COLO668 (cell line): ENCODE measurements at regions not wholly inside any gene's neighbourhood (a gene's known extent, or its start where the extent isn't known, plus 50 kb on each side); places are given as distances from the start of the nearest gene placed in this dataset.
A peak's percentile ranks its signal among the peaks of the same experiment; 100 is the strongest.

ENCODE experiments used
- DNase-seq: peaks from one replicate; lab custom pipeline; 2025; ENCODE audit not compliant: unreplicated experiment; lab: John Stamatoyannopoulos, UW

DNA sequence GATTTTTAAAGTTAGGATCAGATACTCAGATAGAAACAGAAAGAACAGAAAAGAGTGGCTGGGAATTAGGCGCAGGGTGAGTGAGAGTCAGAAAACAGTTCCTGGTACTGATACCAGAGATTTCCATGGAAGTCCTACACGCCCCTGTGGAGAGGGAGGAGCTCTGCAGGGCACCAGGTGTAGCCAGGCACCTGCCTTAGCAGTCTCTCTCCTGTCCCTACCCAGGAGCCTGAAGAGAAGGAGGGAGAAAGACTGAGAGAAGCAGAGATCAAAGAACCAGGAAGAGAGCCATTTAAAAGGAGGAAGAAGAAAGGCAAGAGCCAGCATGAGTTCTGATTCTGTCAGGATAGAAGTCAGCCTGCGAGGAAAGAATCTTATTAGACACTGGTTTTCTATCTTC, 65.0 kb downstream of the CBLN1 start:
- DNase-seq = no peak

DNA sequence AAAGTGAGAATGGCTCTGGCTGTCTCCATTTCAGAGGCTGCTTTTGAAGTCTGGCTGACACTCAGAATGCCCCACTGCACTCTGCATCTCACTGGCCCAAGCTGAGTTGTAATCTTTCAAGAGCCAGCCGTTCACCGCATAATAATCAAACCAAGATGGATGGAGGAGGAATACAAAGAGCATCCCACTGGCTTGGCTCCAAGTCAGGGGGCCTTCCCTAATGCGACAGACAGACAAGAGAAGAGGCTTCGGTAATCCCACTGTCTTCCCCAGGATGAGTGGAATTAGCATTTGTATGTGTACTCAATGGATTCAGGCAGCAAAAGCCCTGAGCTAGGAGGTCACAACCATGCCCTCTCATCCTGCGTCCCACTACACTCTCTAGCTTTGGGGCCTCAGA, 68.0 kb downstream of the CBLN1 start:
- no peak for DNase-seq

DNA sequence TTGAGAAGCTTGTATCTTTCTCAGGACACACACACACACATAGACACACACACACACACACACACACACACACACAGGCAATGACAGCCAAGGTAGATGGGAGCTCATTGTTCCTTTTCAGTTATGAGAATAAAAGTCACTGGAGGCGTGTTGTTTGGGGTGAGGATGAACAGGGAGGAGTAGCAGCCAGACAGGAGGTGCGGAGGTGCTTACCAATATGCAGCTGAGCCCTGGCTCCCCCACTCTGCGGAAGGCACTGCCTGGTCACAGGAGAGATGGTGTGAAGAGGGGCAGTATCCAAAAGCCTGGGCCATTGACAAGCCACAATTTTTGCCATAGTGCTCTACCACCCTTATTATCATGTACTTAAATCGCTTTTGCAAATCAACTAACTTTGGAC, 77.4 kb downstream of the CBLN1 start:
- no peak for DNase-seq

DNA sequence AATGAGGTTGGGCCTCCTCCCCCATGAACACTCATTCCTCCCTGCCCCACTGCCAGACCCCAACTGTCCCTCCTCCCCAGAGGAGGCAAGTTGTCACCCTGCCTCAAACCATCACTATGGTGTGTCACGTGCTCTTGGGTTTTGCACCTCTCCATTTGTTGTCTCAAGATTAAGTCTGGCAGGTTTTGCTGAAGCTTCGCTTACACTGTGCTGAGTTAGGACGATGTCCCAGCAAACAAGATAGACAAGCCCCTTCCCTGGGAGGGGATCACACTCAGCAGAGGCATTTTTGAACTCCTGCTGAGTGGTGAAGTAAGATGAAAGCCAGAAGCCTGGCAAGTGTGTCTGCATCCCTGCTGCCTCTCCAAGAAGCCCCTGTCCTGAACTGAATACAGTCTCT, 78.3 kb downstream of the CBLN1 start:
- no peak for DNase-seq

DNA sequence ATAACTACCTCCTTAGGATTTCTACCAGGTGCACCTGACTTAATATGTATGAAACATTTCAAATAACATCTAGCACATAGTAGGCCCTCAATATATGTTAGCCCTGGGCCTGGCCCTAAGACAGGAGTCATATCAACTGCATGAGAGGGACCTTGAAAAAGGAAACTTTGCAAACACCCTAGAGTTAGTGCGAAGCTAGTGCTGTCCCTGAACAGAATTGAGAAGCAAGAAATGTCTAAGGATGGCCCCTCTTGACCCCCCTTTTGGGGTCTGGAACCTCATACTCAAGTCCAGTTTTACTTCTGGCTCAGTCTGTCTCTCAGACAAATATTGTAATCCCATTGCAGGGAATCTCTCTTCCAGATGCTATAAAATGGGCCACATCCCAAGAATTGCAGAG, 80.5 kb downstream of the CBLN1 start:
- no peak for DNase-seq

DNA sequence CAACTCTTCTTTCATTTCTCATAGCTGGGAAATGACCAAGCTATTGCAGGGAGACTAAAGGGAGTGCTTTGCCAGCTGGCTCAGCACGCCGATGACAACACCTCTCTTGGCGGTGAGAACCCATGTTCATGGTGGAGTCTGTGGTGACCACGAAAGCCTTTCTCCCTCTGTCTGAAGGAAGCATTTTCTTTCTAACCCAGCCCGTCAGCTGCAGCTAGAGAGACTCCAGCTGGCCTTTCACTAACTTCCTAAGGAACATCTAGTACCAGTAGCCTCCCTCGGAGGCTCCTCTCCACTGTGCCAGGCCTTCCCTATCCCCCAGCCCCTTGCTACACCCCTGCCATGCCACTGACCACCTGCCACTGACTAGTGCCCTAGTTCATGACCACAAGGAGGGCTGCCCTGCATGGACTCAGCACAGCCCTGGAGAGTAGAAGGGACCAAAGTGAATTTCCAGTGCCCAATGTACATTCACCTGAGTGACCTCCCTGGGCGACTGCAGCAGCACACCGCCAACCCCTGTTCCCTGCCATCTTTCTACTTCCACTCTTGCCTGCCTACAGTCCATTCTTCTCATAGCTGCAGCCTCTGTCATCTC, 81.3 kb downstream of the CBLN1 start:
- DNase-seq = no peak

DNA sequence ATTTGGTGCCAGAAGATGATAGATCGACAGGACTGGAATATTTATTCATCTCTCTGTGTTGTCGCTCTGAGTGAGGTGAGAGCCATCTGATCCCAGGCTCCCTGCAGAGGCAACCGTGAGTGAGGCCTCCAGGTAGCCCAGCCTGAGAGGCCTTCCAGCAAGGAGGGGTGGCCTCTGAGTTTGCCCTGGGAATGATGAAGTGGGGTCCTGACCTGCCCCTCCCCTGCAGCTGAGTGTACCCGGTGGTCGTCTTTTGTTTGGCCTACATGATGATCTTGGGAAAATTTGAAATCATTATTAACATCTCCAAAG, 86.4 kb downstream of the CBLN1 start:
- DNase-seq = no peak

DNA sequence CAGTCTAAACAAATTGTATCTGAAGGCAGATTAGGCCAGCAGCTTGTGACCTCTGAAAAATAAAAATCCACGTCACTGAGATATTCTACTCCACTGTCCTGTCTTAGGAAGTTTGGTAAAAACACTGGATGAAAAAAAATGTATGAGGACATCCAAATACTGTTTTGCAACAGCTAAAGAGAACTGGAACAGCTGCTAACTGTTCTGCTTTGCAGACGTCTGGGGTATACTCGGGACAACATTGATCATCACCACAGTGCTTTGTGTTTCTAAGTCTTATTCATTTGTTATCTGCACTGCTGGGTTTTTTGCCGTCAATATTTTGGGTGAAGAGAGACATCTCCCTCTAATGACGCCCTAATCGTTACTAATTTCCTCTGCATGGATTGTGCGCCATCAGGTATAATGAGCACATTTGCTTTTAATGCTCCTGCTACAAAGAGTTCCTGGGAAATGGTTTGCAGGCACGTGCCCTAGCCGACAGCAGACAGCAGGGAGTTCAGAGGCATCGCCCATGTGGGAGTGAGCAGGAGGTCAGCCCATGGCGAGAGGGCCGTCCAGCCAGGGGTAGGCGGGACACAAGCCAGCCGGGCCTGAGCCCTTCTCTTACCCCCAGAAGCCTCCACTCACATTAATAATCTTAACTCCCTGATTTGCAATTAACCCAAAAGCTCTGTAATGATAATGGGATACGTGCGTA, 87.0 kb downstream of the CBLN1 start:
- no peak for DNase-seq

DNA sequence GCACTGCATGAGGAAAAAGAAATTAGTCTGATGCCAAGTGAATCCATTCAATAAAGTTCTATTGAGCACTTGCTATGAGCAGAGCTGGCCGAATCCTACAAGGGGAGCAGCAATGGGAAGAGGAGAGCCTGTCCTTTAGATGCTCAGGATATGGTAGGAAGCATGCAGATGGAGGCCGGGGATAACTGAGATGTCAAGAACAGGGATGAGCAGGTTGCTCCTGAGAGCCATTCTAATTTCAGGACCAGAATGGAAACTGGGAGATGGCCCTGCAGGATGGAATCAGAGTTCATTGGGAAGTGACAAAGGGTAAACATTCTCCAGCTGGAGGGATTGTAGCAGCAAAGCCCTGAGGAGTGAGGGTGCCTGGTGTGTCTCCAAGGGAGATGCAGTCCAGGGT, 88.0 kb downstream of the CBLN1 start:
- no peak for DNase-seq

DNA sequence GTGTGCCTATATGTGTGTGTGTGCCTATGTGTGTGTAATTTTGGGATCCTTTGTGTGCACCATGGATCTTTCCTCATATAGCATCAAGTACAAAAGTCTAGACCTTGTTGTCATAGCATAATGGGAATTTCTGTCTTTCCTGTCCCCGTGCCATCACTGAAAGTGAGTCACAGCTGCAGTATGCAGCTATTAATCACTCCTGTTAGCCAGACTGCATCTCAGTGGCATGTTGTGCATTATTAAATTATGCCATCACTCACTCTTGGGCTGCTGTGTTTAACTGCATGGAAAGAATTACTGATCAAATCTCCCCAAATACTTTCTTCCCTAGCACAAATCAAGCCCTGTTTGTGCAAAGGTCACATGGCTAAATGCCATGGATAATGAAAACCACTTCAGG, 92.4 kb downstream of the CBLN1 start:
- DNase-seq = no peak

DNA sequence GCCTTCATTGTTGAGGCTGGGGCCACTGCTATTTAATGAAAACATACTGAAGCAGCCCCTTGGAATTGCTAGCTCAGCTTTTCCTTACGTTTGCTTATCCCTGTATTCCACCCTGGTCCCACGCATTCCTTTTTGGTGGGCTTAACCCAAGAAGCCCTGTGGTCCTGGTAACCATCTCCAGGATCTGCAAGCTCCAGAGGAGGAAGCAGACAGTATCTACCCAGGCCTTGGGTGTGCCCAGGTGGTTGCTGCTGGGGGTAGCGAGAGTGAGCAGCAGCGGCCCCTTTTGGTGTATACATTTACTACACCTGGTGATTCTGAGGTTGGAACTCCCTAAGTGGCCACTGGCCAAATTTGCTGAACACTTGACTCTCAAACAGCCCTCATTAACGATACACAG, 97.7 kb downstream of the CBLN1 start:
- DNase-seq = peak; percentile 26

DNA sequence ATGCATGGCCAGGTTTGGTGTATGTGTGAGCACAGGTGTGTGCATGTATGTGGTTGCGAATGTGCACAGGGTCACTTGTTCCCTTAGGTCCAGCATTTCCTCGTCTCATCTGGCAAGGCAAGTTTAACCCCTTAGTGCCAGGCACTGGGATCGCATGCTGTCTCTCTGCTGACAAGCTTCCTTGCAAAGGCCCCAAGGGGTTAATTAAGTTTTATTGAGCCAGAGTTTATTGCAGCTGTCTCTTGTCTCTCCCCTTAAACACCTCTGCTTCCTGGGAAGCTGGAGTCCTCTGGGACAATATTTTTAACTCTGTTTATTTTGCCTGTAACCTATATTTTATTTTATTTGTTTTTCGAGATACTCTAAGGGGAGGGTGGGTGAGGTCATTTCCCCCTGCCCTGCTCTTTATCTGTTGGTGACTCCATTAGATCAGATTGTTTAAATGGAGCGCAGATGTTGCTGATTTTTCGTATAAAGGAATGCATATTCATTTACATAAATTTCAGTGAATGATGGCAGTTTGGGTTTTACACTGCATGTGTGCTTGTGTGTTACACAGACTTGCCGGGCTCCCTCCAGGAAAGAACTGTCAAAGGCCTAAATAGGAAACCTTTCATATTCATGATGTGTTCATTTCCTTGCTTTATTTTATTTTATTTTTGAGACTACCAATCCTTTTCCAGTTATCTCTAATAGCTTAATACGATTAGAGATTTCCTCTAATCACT, 99.7 kb downstream of the CBLN1 start:
- peak; percentile 12 for DNase-seq

DNA sequence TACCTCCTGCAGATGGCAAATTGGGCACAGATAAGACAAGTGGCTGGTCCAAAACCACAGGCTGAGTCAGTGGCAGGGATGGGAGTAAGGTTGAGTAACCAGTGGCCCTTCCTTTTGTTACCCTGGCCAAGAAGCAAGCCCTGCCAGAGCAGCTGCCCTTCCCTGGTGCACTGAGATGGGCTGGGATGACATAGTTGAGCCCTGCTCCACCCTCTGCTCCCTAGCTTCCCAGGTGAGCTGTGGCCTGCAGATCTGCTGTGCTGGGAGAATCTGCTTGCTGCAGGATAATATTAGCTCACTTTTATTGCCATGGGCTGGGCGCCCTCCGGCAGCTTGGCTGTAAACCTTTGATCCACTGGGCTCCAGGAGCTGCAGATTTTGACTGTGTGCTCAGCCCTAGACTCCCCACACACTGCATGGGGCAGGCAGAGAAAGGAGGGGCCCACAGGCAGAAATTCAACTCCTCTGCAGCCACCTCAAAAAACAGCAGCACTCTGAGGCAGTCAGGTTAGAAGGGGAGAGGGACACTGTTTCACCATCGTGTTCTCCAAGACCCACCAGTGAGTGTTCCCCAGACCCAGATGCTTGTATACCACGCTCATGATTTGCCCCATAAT, 101.8 kb downstream of the CBLN1 start:
- no peak for DNase-seq

DNA sequence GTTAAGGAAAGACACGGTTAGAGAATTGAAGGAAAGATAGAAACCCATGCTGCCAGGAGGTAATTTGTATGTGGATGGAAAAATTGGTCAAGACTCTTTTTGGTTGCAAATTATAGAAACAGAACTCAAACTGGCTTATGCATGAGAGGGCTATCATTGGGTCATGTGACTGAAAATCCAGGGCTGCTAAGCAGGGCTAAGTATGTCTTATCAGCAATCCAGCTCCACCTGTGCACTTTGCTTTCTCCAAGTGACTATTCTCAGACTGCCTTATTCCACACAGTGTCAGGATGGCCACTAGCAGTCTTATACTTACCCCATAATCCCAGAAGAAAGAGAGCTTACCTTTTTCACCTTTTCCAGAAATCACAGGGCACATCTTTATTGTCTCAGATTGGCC, 113.5 kb downstream of the CBLN1 start:
- no peak for DNase-seq

DNA sequence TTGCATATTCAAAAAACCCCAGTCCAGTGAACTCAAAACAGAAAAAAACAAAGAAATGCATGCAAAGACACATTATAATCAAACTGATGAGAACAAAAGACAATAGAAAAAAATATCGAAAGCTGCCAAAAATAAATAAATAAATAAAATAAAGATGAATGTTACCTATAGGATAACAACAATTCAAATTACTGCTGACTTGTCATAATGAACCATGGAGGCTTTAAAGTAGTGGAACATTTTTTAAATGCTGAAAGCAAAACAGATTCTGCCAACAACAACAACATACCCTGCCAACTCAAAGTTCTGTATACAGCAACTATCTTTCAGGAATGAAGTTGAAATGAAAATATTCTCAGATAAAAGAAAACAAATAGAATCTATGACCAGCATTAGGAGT, 116.6 kb downstream of the CBLN1 start:
- DNase-seq = no peak

DNA sequence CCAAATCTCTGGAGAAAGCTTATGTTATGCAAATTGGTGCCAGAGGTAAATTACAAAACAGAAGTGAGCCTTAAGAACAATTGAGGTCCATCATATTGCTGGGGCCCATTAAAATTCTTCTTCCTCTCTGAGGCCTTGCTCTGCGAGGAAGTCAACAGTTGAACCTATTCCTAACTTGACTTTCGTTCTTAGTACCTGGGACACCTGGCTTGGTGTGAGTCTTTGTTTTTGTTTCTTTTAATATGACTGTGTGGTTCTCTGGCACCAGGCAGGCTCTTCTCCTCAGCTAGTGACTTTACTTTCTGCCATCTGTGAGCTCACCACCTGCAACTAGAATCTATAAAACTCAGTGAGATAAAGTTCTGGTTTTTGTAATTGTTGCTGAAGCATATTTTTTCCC, 120.4 kb downstream of the CBLN1 start:
- DNase-seq = no peak

DNA sequence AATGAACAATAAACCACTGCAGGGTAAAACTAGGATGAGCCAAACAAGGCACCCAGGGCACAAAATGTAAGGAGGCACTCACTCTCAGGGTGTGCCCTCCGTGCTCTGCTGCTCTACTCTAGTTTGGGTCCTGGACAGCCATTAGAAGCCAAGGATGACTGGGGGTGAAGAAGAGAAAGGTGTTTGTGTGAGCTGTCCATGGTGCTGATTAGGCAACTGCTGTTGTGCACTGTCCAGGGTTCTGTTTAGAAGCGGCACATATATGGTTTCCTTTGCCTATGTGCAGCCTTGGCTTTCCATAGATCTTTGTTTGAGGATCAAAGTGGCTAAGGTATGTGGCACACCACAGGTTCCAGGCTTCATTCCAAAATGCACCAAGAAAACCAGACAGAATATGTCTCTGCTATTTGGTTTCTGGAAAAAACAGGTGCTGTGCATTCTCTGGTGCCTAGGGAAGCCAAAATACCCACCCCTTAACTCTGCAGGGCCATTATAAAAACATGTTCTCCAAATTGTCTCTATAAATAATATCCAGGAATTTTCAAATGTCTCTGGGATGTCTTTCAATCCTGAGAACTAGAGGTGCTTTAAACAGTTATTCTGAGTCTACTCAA, 123.5 kb downstream of the CBLN1 start:
- DNase-seq = no peak

DNA sequence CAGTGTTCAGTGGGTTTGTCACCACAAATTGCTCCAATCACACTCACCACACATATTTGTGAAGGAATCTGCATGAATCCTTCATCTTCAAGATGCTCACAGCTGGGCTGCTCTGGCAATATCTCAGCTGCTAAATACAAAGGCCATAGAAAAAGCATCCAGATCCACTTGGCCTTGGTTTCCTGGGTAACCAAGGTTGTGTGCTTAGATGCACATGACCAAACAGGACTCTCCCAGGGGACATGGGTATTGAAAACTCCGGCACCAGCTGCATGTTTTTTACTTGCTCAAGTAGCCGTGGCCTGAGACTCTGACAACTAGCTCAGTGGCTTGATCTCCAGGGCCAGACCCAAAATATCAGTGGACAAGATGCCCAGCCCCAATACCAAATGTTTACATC, 131.3 kb downstream of the CBLN1 start:
- DNase-seq = no peak

DNA sequence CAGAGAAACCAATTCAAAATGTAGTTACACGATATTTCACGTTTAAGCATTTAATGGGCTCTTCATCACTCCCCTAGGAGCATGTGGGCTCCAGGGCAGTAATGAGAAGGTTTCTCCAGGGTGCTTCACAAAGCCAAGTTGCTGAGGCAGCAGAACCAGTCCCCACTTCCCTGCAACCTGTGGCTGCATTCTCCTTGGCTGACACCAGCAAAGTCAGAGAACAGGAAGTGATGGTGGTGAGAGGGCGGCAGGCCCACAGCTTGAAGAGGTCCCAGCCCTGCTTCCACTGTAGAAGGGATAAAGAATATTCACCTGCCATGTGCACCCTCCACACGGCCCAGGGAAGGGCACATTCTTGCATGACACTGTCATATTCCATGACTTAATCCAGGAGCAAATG, 133.2 kb downstream of the CBLN1 start:
- no peak for DNase-seq

DNA sequence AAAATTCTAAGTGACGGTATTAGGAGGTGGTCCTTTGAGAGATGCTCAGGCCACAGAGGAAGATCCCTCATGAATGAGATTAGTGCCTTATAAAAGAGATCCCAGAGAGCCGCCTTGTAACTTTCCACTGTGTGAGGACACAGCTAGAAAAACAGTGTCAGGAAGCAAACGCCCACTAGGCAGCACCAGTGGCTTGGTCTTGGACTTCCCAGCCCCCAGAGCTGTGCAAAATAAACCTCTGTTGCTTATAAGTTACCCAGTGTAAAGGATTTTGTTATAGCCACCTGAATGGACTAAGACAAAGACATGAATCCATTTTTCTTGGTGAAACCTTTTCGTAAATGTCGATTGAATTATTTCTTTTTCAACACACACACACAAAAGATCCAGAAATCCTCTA, 141.0 kb downstream of the CBLN1 start:
- DNase-seq = no peak

DNA sequence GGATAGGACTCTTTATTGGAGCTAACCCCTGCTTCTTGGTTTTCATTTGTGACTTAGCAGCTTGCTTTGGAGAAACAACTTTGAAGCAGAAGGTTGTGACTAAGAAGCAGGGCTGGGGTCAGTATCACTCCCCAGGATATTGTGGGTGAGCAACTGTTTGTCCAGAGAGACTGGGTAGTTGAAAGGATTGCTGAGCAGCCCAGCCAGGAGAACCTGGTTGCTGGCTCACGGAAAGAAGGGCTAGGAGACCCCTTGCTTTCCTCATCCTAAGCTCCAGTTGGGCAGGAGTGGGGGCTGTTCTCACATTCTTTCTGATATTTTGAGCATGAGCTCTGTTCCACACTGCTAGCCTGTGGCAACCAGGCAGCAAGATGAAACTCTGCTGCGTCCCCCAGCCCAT, 151.2 kb downstream of the CBLN1 start:
- DNase-seq = no peak

DNA sequence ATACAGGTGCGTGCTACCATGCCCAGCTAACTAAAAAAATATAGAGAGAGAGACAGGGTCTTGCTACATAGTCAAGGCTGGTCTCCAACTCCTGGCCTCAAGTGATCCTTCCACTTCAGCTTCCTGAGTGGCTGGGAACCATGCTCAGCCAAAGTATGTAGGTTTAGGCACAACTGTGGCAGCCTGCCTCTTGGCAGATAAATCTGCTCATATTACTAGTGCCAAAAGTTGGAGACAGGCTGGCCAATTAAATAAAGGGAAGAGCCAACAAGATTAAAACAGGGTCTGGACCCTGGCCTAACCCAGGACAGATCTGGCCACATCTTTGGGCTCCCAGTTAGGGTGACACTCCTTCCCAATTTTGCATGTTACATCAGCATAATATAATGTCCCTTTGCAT, 151.7 kb downstream of the CBLN1 start:
- no peak for DNase-seq
